ENCODE measurements at regions not wholly inside any gene's neighbourhood (a gene's known extent, or its start where the extent isn't known, plus 50 kb on each side); places are given as distances from the start of the nearest gene placed in this dataset.

DNA sequence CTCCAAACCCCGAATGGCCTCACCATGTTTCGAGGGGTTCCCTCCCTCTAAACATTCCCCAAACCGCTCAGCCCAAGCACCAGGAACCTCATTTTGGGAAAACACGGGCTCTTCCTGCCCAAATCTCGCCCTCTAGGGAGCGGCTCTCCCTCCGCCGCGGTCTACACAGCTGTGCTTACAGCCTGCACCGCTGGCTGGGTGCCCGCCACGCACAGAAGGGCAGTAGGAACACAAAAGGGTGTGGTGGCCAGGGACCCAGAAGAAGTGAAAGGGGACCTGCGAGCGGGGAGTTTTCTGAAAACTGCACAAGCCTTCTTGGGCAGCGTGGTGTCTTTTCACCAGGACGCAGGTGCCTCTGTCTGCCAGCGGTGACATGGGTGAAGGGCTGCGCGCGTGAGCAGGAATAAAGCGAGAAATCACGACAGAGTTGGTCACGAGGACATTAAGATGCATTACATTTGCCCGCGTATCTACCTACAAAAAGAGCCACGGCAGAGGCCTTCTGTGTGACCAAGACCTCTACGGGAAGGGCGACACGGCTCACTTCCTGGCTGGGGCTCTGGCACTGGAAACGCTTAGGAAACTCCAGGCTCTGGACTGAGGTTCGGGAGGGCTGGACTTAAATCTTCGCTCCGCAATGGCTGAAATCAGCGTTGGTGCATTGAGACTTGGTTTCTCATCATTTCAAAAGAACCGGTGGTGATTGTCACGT is 171.7 kb downstream of the LSM5 start:
- CTCF ChIA-PET = no interaction called here
- H3K27me3 Mint-ChIP-seq = peaks cover 17% of the 10 kb centered on the region
- no peak overlapping the region for H3K4me3 Mint-ChIP-seq
- no peaks in the 10 kb centered on the region for H3K36me3 Mint-ChIP-seq
- DNase-seq = no peak
- H3K4me1 Mint-ChIP-seq = no peaks in the 10 kb centered on the region
- no peaks in the 10 kb centered on the region for H3K9me3 Mint-ChIP-seq
- no peak overlapping the region for H3K27ac Mint-ChIP-seq

DNA sequence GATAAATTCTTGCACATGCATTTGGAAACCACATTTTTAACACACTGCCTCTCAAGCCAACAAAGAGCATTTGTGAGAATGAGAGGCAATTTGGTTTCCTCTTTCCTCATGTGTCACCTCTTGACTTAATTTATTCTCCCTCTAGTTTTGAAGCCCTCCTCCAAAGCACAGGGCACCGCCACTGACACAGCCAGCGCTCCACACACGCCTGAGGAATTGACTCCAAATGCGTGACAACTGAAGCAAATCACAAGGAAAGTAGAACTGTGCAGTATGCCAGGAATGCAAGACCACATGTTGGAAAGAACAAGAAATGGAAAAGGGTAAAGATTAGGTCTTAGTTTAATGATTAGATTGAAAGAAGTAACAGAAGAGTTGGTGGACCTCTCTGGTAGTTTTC is 173.3 kb downstream of the LSM5 start:
- DNase-seq = no peak
- no peaks in the 10 kb centered on the region for H3K4me1 Mint-ChIP-seq
- no peak overlapping the region for H3K4me3 Mint-ChIP-seq
- CTCF ChIA-PET = no interaction called here
- H3K27ac Mint-ChIP-seq = no peak overlapping the region
- peaks cover 17% of the 10 kb centered on the region for H3K27me3 Mint-ChIP-seq
- no peaks in the 10 kb centered on the region for H3K36me3 Mint-ChIP-seq
- H3K9me3 Mint-ChIP-seq = no peaks in the 10 kb centered on the region

DNA sequence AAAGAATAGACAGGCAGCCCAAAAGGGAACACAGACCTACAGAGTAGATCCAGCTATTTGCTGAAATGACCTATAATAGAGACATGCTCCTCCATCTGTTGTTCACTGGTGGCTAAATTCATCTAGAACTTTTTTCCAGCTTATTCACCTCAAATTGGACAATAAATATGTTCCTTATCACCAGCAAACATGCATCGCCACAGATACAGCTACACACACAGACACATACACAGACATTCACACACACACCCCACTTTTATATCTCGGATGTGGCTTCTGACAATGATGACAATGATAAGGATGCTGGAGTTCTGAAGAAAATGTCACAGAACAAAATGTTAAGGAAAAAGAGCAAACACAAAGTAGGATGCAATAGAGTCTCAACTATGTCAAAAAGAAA is 175.4 kb downstream of the LSM5 start:
- CTCF ChIA-PET = no interaction called here
- Mint-ChIP-seq H3K36me3 (no peaks in the 10 kb centered on the region), H3K4me1 (no peaks in the 10 kb centered on the region), H3K27ac (no peak overlapping the region), H3K4me3 (no peak overlapping the region), H3K27me3 (peaks cover 17% of the 10 kb centered on the region), H3K9me3 (no peaks in the 10 kb centered on the region)
- no peak for DNase-seq

DNA sequence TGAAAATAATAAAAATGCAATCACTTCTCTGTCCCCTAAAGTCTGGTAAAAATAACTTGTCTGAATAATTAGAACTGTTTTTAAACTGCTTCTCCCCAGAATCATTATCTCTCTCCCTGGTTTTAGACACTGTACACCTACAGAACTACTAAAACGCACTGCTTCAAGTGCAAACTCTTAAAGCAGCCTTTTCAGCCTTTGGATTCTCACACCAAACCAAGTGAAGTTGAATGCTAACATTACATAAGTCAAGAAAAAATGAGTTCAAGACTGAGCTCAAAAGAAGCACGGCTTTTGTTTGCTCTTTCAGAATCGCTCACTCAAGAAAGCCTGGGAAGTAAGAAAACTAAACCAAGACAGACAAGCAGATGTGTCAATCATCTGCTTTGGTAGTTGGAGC is 188.8 kb downstream of the LSM5 start:
- CTCF ChIA-PET = no interaction called here
- Mint-ChIP-seq H3K4me3 (no peak overlapping the region), H3K9me3 (no peaks in the 10 kb centered on the region), H3K27me3 (peaks cover 41% of the 10 kb centered on the region), H3K36me3 (no peaks in the 10 kb centered on the region), H3K4me1 (peaks cover 4% of the 10 kb centered on the region), H3K27ac (no peak overlapping the region)
- DNase-seq = no peak

DNA sequence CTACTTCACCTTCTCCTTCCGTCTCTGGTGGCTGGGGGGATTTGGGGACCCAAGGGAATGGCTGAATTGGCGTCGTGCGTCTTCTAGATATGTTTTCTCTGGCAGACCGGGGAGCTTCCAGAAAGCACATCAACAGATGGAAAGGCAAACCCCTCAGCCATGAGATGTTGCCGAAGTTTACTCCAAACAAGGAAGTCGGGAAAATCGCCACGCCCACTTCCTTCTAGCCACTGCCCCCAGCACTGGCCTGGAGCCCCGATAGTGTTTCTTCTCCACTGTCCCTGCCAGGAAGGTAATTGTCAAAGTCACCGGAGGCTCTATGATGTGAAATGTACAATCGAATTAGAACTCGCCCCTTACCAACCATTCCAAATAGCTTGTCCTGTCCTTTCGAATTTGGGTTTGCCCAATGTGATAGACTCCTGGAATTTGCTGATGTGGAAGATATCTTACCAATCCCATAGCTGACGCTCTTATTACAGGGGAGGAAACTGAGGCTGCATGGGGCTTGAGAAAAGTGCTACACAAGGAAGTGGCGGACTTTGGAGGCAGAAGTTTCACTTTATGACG is 191.0 kb downstream of the LSM5 start:
- H3K27ac Mint-ChIP-seq = no peak overlapping the region
- H3K9me3 Mint-ChIP-seq = no peaks in the 10 kb centered on the region
- H3K4me1 Mint-ChIP-seq = peaks cover 4% of the 10 kb centered on the region
- no peak overlapping the region for H3K4me3 Mint-ChIP-seq
- H3K27me3 Mint-ChIP-seq = peaks cover 48% of the 10 kb centered on the region
- DNase-seq = no peak
- H3K36me3 Mint-ChIP-seq = no peaks in the 10 kb centered on the region
- CTCF ChIA-PET = no interaction called here

DNA sequence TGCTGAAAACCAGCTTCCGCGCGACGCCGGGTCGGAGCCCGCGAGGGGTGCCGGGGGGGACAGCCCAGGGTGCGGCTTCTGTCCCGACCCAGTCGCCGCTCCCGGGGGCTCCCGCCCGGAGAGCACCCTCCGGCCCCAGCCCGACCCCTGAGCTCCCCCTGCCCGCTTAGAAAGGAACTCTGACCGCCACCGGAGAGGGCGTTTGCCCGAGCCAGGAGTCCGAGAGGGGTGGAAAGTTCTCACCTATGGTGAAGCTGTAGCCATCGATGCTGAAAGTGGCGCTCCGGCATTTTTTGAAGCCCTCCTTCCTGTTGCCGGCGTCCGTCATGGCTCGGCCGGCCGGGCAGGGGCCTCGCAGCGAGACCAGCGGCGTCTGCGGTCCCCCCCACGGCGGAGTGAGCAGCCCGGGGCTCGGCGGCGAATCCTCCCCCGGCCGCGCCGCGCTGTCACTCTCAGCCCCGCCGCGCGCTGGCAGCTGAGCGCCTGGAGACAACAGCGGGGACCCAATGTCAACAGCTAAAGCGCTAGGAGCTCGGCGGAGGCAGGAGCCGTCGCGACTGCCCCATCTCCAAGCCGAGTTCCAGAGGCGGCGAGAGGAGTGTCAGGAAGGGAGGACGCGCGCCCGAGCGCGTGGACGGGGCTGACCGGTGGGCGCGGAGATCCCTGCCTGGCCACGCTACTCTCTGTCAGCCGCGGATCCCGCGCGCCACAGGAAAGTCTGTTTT is 191.6 kb downstream of the LSM5 start:
- no peak overlapping the region for H3K27ac Mint-ChIP-seq
- CTCF ChIA-PET = no interaction called here
- no peaks in the 10 kb centered on the region for H3K36me3 Mint-ChIP-seq
- no peak for DNase-seq
- H3K27me3 Mint-ChIP-seq = peaks cover 48% of the 10 kb centered on the region
- H3K9me3 Mint-ChIP-seq = no peaks in the 10 kb centered on the region
- H3K4me3 Mint-ChIP-seq = no peak overlapping the region
- H3K4me1 Mint-ChIP-seq = peaks cover 4% of the 10 kb centered on the region

DNA sequence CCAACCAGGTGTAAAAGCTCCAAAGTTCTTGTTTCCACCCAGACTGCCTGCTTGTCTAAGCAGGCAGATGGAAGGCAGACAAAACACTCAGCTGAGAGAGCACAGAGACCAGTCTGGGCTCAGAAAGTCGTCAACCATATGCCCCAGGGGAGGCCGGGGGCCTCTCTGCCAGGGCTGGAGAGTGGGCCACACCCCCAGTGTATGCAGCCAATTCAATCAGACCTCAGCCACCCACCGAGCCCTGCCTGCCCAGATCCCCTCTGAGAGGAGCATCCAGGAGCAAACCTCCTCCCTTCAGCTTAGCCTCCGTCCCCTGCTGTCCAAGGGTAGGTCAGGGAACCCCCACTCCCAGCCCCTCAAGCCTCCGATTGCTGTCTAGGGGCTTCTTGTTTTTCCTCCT is 196.3 kb downstream of the LSM5 start:
- CTCF ChIA-PET = no interaction called here
- no peaks in the 10 kb centered on the region for H3K9me3 Mint-ChIP-seq
- DNase-seq = no peak
- no peaks in the 10 kb centered on the region for H3K36me3 Mint-ChIP-seq
- H3K27me3 Mint-ChIP-seq = peaks cover 31% of the 10 kb centered on the region
- no peak overlapping the region for H3K27ac Mint-ChIP-seq
- H3K4me3 Mint-ChIP-seq = no peak overlapping the region
- H3K4me1 Mint-ChIP-seq = no peaks in the 10 kb centered on the region

DNA sequence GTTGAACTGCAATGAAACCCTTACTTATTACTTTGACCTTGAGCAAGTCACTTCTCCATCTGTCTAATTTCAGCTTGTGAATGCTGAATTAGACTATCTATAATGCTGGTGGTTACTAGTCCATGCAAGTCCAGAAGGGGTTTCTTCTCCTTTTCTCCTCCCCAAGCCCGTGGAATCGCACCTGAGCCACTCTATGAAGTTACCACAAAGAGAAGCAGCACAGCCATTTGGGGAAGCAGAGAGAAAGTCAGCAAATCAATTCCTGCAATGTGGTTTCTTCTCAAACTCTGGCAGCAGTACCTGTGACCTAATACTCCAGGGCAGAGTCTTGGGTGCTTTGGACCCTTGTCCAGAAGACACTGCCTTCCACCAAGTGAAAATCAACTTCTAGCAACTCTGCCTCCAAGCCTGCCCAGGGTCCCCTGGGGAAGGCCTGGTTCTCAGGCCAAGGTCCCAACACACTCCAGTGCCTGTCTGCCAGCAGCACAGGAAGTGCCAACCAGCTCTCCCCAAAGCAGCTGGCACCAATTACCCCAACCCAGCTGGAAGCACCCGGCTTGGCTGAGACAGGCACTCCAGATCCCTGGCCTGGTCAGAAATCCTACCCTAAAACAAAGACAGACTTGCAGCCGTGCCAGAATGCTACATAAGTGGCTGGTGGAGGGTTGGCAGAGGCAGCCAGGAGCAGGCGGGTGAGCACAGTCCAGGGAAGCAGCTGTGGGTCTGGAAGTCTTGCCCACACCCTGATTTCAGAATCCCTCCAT is 200.3 kb downstream of the LSM5 start:
- H3K36me3 Mint-ChIP-seq = no peaks in the 10 kb centered on the region
- no peak overlapping the region for H3K4me3 Mint-ChIP-seq
- H3K9me3 Mint-ChIP-seq = no peaks in the 10 kb centered on the region
- CTCF ChIA-PET = no interaction called here
- peaks cover 2% of the 10 kb centered on the region for H3K27me3 Mint-ChIP-seq
- DNase-seq = no peak
- no peak overlapping the region for H3K27ac Mint-ChIP-seq
- no peaks in the 10 kb centered on the region for H3K4me1 Mint-ChIP-seq

DNA sequence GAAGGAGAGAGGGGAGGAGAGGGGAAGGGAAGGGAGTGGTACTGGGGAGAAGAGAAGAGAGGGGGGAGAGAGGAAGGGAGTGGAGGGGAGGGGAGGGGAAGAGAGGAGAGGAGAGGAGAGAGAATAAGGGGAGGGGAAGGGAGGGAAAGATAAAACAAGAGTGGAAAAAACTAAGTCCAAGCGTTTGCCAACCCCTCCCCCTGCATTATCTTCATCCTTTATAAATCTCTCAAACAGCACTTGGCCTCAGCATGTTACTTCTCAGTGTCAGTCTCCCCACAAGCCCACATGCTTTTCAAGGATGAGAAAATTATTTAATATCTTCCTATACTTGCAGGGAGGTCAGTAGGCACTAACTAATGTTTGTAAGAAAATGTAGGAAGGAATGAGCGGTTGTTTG is 204.5 kb downstream of the LSM5 start:
- DNase-seq = no peak
- H3K4me1 Mint-ChIP-seq = no peaks in the 10 kb centered on the region

DNA sequence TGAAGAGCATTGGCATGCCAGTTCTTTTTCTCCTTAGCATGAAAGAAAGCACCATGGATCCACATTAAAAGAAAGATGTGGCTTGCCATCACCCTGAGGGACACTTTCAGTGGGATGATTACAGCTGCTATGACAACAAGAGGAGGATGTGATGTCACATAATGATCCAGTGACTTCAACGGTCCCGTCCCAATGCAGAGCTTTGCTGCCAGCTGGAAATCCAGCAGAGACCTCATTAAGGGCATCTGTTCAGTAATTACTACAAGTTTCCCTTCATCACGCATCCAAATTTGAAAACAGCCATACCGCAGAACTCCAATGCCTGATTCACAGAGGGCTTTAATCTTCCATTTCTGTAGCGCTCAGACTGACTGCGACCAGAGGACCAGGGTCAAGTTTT is 206.6 kb downstream of the LSM5 start:
- CTCF ChIA-PET = no interaction called here
- H3K36me3 Mint-ChIP-seq = no peaks in the 10 kb centered on the region
- H3K9me3 Mint-ChIP-seq = no peaks in the 10 kb centered on the region
- H3K4me1 Mint-ChIP-seq = no peaks in the 10 kb centered on the region
- DNase-seq = no peak
- no peaks in the 10 kb centered on the region for H3K27me3 Mint-ChIP-seq
- H3K27ac Mint-ChIP-seq = no peak overlapping the region
- H3K4me3 Mint-ChIP-seq = no peak overlapping the region

More for the DNA sequence above, 204.5 kb downstream of the LSM5 start:
- Mint-ChIP-seq H3K27me3 (no peaks in the 10 kb centered on the region), H3K36me3 (no peaks in the 10 kb centered on the region), H3K9me3 (no peaks in the 10 kb centered on the region), H3K27ac (no peak overlapping the region), H3K4me3 (no peak overlapping the region)
- CTCF ChIA-PET = no interaction called here

DNA sequence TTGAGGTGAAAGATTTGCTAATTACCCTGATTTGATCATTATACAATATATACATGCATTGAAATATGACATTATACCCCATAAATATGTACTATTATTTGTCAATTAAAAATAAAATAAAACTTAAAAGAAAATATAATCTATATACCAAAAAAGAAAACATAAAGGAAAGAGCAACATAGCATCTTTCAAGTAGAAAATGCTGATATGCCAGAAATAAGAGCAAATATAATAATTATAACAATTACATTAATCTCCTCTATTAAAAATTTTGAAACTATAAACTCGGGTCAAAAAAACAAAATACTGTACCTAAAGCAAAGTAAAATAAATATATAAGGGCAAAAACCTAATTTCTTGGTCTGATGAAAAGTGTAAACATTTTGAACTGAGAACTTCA is 209.3 kb upstream of the PDE1C start:
- no peak overlapping the region for H3K27ac Mint-ChIP-seq
- no peaks in the 10 kb centered on the region for H3K36me3 Mint-ChIP-seq
- H3K27me3 Mint-ChIP-seq = no peaks in the 10 kb centered on the region
- no peak for DNase-seq
- H3K4me1 Mint-ChIP-seq = no peaks in the 10 kb centered on the region
- no peaks in the 10 kb centered on the region for H3K9me3 Mint-ChIP-seq
- CTCF ChIA-PET = no interaction called here
- no peak overlapping the region for H3K4me3 Mint-ChIP-seq

DNA sequence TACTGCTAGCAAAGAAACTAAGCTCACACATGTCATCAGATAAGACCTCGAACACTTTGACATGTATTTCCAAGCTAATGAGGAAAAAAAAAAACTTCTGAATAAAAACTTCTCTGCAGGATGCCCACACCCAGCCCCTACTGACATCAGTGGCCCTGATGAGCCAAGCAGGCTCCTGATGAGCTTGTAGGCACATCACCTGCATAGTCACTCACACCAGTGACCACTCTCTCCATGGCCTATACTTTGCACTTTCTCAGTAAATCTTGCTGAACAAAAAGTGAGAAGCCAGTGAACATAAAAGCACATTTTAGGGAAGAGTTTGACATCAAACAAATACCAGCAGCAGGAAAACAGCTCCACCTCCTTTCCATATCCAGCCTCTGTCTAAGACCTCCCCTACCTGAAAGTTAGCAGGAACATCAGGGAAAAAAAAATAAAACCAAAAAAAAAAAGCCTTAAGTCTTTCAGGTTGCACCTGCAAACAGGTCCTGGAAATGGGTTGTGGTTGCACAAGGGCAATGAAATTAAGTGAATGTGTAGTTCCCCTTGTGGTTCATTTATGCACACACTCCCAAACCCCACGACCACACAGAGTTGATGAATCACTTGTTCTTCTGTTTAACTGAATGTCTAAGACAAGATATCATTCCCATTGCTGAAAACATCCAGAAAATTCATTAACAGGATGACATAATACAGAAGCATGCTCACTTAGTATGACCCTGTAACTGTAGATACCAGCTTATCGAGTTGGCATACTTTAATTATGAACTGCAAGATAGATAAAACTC is 205.2 kb upstream of the PDE1C start:
- CTCF ChIA-PET = interaction anchor here (0.6 kb wide), 1 partner anchor 78 kb away, joined by 3 read pairs; no protein-coding TSS in a partner anchor
- Mint-ChIP-seq H3K36me3 (no peaks in the 10 kb centered on the region), H3K27ac (no peak overlapping the region), H3K4me1 (no peaks in the 10 kb centered on the region), H3K4me3 (no peak overlapping the region), H3K9me3 (no peaks in the 10 kb centered on the region), H3K27me3 (no peaks in the 10 kb centered on the region)
- DNase-seq = no peak

DNA sequence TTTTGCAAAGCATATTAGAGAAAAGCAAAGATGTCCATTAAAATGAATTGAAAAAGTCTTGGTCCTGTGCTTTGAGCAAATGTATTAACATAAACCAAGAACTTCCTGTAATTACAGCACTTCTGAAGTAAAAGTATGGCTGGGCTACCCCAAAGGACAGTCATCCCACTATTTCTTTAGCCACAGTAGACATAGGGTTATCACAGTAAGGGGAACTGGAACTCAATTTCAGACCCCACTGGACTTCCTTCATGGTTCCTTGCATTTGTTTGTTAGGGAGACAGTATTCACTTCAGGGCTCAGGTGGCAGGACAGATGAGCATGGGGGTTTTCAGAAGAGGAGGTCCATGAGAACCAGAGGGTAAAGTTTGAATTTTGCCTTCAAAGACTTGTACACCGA is 203.1 kb upstream of the PDE1C start:
- no peak for DNase-seq
- Mint-ChIP-seq H3K36me3 (no peaks in the 10 kb centered on the region), H3K27me3 (no peaks in the 10 kb centered on the region), H3K4me3 (no peak overlapping the region), H3K9me3 (no peaks in the 10 kb centered on the region), H3K27ac (no peak overlapping the region), H3K4me1 (no peaks in the 10 kb centered on the region)
- CTCF ChIA-PET = no interaction called here

DNA sequence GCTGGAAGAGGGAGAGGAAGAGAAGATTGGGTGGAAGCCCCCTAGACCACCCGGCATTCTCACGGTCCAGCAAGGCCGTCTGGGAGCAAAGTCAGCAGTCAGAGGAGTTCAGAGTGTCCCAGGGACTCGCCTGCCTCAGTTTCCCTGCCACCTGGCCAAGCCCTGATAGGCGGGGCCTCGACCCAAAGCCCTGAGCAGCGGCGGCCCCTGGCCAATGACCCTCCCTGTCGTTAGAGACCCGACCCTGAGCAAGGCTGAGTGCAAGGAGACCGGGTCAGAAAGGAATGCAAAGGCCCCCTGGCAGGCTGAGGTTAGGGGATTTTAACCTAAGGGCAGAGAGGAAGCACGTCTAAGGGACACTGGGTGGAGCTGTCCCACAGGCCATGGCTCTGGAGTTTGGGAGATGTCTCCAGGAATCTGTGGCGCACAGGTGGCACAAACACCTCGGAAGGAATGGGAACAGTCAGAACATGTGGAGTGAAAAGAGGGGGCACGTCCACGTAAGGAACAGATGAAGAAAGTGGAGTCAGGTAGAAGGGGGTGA is 196.8 kb upstream of the PDE1C start:
- Mint-ChIP-seq H3K9me3 (no peaks in the 10 kb centered on the region), H3K4me1 (no peaks in the 10 kb centered on the region), H3K27me3 (no peaks in the 10 kb centered on the region), H3K36me3 (no peaks in the 10 kb centered on the region), H3K27ac (no peak overlapping the region), H3K4me3 (no peak overlapping the region)
- CTCF ChIA-PET = no interaction called here
- no peak for DNase-seq
